Stimulated activated naive CD8-positive, alpha-beta T cell treated with anti-CD3 and anti-CD28 coated beads, Interleukin-15, amount 100 ng/mL, for 72 hours (primary cell): ENCODE measurements at regions not wholly inside any gene's neighbourhood (a gene's known extent, or its start where the extent isn't known, plus 50 kb on each side); places are given as distances from the start of the nearest gene placed in this dataset.
"Not testable (repeated sequence)": the region's sequence is repeated elsewhere in the genome, so short reads cannot be mapped to it uniquely, and the experiment has no call there.

Source experiments
- ATAC-seq: fragments of 150-1000 bp; cut with Tn5 transposase; 2 replicates; pipeline ENCODE4 v1.10.0; 2021; ENCODE audit warnings: mild to moderate bottlenecking, moderate library complexity
- DNase-seq, 2 donors: peaks; one replicate each; pipeline ENCODE4 v3.0.0; 2021 to 2022
- H3K27ac Mint-ChIP-seq, 2 donors: one replicate each; pipeline ENCODE4 v1.8.0; 2022; ENCODE audit warnings: mild to moderate bottlenecking in 2 of 2, mixed read lengths in 2 of 2, moderate library complexity in 2 of 2
- H3K27me3 Mint-ChIP-seq: one replicate; pipeline ENCODE4 v1.8.0; 2022; ENCODE audit warnings: mixed read lengths
- H3K4me1 Mint-ChIP-seq: one replicate; pipeline ENCODE4 v1.8.0; 2022; ENCODE audit warnings: mild to moderate bottlenecking, mixed read lengths
- H3K4me3 Mint-ChIP-seq, 2 donors: one replicate each; pipeline ENCODE4 v1.8.0; 2022; ENCODE audit warnings: mild to moderate bottlenecking in 2 of 2, mixed read lengths in 2 of 2, moderate library complexity in 1 of 2
- H3K9me3 Mint-ChIP-seq, 2 donors: one replicate each; pipeline ENCODE4 v1.8.0; 2022; ENCODE audit warnings: mixed read lengths in 2 of 2

GRCh38 chr6:57708061-57708460 is 390.6 kb downstream of the PRIM2 start:
- not testable (repeated sequence) for ATAC-seq, H3K9me3 Mint-ChIP-seq, H3K27me3 Mint-ChIP-seq, DNase-seq, H3K27ac Mint-ChIP-seq, H3K4me1 Mint-ChIP-seq, H3K4me3 Mint-ChIP-seq

- not testable (repeated sequence) for H3K9me3 Mint-ChIP-seq, H3K27me3 Mint-ChIP-seq, H3K4me1 Mint-ChIP-seq, H3K27ac Mint-ChIP-seq, ATAC-seq, H3K4me3 Mint-ChIP-seq, DNase-seq
These were observed 405.1 kb downstream of the PRIM2 start for GRCh38 chr6:57722546-57722945.

DNA sequence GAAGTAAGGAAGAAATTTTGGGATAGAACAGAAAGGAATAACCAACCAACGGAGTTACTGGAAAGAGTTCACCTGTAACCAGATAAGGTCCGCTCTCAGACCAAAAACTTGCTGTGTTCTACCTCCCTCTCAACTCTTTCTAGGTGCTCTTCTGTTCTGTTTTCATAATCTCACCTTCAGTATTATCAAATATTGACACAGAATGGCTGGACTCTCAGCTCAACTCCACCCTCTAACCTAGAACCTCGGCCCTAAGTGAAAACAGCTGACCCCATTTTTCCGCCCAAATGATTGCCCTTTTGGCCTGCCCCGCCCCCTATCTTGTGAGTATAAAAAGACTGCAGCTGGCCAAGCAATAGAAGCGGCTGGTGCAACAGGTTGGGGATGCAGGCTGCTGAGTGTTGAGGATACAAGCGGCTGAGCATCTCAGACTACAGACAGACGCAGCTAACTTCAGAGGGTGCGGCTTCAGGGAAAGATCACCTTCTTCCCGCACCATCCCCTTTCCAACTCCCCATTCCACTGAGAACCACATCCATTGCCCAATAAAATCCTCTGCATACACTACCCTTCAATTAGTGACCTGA is 406.5 kb downstream of the PRIM2 start:
- not testable (repeated sequence) for H3K4me1 Mint-ChIP-seq, H3K27me3 Mint-ChIP-seq, DNase-seq, H3K27ac Mint-ChIP-seq, H3K4me3 Mint-ChIP-seq, H3K9me3 Mint-ChIP-seq, ATAC-seq

DNA sequence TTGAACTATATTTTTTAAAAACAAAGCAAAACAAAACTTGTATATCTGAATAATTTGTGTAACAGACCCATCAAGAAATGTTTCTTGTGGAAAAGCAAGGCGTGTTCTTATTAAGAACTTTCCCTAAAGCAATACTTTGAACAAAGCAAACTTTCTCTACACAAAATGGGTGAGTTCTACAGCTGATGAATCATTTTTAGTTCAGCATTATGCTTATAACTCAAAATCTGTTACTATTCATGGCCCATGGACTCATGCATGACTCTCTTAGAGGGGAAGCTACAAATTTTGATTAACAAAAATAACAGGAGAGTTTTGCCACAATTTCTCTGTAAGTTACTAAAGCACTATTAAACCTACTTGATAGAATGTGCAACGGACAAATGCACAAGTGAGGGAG is 412.0 kb downstream of the PRIM2 start:
- not testable (repeated sequence) for H3K27me3 Mint-ChIP-seq, DNase-seq, H3K4me1 Mint-ChIP-seq, H3K4me3 Mint-ChIP-seq, H3K27ac Mint-ChIP-seq, H3K9me3 Mint-ChIP-seq, ATAC-seq

- not testable (repeated sequence) for H3K4me3 Mint-ChIP-seq, ATAC-seq, H3K4me1 Mint-ChIP-seq, DNase-seq, H3K27me3 Mint-ChIP-seq, H3K27ac Mint-ChIP-seq, H3K9me3 Mint-ChIP-seq
These were observed 413.3 kb downstream of the PRIM2 start for GRCh38 chr6:57730726-57731125.

DNA sequence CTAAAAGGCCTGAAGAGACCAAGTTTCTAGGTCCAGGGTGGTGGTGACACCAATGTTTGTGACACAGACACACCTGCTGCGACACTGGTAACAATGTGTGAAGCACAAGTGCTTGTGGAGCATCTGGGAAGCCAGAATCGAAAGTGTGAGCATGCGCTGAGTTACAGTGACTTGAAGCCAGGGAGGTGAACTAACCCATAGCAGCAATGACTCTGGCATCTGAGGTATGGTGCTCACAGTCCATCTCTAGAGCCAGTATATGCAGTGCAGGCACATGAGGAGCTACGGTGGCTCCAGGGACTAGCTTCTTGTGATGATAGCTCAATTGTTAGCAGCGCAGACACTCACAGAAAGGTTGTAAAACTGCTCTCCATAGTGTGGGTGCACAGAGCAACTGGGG is 430.3 kb downstream of the PRIM2 start:
- not testable (repeated sequence) for H3K27ac Mint-ChIP-seq, H3K27me3 Mint-ChIP-seq, H3K4me3 Mint-ChIP-seq, DNase-seq, H3K4me1 Mint-ChIP-seq, ATAC-seq, H3K9me3 Mint-ChIP-seq

DNA sequence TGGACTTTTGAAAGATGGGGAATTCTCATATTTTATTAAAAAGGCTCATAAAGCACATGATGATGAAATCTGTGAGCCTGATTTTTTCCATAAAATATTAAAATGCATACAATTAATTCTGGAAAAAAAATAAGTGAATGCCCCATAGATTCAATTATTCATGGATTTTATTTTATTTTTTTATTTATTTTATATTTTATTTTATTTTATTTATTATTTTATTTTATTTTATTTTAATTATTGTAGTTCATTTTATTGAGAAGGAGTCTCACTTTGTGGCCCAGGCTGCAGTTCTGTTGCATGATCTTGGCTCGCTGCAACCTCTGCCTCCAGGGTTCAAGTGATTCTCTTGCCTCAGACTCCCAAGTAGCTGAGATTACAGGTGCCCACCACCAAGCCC is 442.4 kb downstream of the PRIM2 start:
- H3K27ac Mint-ChIP-seq, DNase-seq, H3K4me3 Mint-ChIP-seq, H3K27me3 Mint-ChIP-seq, H3K4me1 Mint-ChIP-seq, ATAC-seq, H3K9me3 Mint-ChIP-seq: not testable (repeated sequence)

DNA sequence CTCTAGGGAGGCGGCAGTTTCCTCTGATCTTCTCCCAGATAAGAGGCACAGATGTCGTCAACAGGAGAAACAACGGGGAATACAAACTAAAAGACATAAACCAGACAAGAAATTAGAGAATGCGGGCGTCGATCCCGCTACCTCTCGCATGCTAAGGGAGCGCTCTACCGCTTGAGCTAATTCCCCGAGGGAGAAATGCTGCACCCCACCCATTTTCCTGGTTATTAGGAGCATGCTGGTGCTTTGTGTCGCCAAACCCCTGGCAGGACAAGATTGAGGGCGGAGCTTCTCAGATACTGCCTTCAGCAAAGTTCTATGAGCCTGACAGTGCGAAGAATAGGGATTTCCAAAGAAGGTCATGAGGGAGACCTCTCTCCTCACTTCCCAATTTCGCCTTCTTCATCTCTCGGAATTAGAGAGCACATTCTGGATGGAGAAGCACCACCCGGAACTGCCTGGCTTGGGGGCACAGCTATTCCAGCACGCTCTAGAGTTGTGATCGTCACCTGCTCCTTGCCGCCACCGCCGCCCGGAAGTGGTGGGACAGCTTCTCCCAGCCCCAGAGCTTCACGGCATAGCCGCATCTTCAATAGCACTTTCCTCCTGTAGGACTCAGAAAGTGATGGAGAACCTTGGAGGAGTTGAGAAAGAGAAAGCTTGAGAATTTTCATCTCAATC is 475.4 kb downstream of the PRIM2 start:
- Mint-ChIP-seq H3K9me3 (peaks cover 8 to 17% of the 10 kb centered on the region in 2 donors), H3K4me1 (peaks cover 22% of the 10 kb centered on the region), H3K27me3 (peaks cover 39% of the 10 kb centered on the region), H3K4me3 (peak overlapping the region; percentile 18 to 52)
- DNase-seq, H3K27ac Mint-ChIP-seq: not testable (repeated sequence)
- ATAC-seq: peak; percentile 54

DNA sequence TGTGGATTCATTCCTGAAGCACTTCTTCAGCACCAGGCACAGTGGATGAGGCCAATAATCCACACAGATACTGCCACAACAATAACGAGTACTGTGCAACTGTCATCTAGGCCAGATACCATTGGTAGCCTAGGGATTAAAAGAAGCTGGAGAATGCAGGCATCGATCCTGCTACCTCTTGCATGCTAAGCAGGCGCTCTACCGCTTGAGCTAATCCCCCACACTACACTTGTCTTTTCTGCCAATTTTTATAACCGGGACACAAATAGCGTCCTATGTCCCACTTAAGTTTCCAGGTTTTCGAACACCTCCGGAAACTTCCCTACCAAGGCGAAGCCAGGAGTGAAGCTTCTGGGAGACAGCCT is 475.9 kb downstream of the PRIM2 start:
- peaks cover 39% of the 10 kb centered on the region for H3K27me3 Mint-ChIP-seq
- not testable (repeated sequence) for DNase-seq
- peak; percentile 59 for ATAC-seq
- peaks cover 22% of the 10 kb centered on the region for H3K4me1 Mint-ChIP-seq
- peak overlapping the region; percentile 18 to 26 for H3K4me3 Mint-ChIP-seq
- peaks cover 8 to 17% of the 10 kb centered on the region in 2 donors for H3K9me3 Mint-ChIP-seq
- H3K27ac Mint-ChIP-seq: peak overlapping the region in 1 of 2 donors; percentile 54

- peak; percentile 67 for ATAC-seq
- H3K9me3 Mint-ChIP-seq: not testable (repeated sequence)
- peak in 1 of 2 donors; percentile 17 for DNase-seq
- Mint-ChIP-seq H3K4me3 (peak overlapping the region; percentile 71 to 75), H3K27me3 (peaks cover 35% of the 10 kb centered on the region), H3K27ac (peak overlapping the region in 1 of 2 donors; percentile 91), H3K4me1 (peaks cover 11% of the 10 kb centered on the region)
These were observed 482.5 kb downstream of the PRIM2 start for GRCh38 chr6:57799703-57800479.

GRCh38 chr6:57808581-57808980 is 491.2 kb downstream of the PRIM2 start:
- H3K27me3 Mint-ChIP-seq: peaks cover 65% of the 10 kb centered on the region
- H3K9me3 Mint-ChIP-seq: peaks cover 9 to 13% of the 10 kb centered on the region in 2 donors
- H3K4me3 Mint-ChIP-seq, H3K27ac Mint-ChIP-seq, ATAC-seq, DNase-seq, H3K4me1 Mint-ChIP-seq: not testable (repeated sequence)

DNA sequence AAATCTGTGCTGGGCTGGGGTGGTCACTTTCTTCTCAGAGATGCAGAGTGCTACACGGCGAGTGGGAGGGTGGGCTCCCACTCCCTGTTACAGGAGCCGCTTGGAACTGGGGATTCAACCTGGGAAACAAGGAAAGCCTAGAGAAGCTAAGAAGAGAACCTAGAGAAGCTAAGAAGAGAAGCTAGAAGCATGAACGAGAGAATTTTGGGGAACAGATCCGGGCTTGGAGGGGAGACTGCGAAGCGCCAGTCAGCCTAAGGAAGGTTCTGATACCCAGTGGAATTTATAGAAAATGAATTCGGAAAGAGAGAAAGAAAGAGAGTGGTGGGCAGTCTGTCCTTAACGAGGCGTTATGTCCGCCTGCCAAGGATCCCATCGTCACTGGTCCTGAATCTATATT is 492.0 kb downstream of the PRIM2 start:
- Mint-ChIP-seq H3K9me3 (peaks cover 9 to 13% of the 10 kb centered on the region in 2 donors), H3K27me3 (peaks cover 70% of the 10 kb centered on the region)
- not testable (repeated sequence) for H3K27ac Mint-ChIP-seq, H3K4me1 Mint-ChIP-seq, H3K4me3 Mint-ChIP-seq, ATAC-seq, DNase-seq

GRCh38 chr6:57813271-57814075 is 496.0 kb downstream of the PRIM2 start:
- not testable (repeated sequence) for H3K9me3 Mint-ChIP-seq, ATAC-seq, DNase-seq, H3K27ac Mint-ChIP-seq, H3K4me3 Mint-ChIP-seq, H3K4me1 Mint-ChIP-seq
- peaks cover 61% of the 10 kb centered on the region for H3K27me3 Mint-ChIP-seq

DNA sequence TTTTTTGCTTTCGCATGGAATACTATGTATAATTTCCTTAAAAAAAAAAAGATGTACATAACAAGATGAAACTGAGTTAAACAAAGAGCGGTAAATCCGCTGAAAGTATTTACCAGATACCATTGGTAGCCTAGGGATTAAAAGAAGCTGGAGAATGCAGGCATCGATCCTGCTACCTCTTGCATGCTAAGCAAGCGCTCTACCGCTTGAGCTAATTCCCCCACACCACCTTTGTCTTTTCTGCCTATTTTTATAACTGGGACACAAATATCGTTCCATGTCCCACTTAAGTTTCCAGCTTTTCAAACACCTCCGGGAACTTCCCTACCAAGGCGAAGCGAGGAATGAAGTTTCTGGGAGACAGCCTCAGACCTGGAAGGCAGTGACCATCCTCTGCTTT is 498.4 kb downstream of the PRIM2 start:
- H3K4me1 Mint-ChIP-seq, H3K27ac Mint-ChIP-seq, H3K9me3 Mint-ChIP-seq, ATAC-seq, DNase-seq, H3K4me3 Mint-ChIP-seq: not testable (repeated sequence)
- H3K27me3 Mint-ChIP-seq: peaks cover 40% of the 10 kb centered on the region

- H3K27ac Mint-ChIP-seq, DNase-seq, H3K9me3 Mint-ChIP-seq: not testable (repeated sequence)
These were observed 503.9 kb downstream of the PRIM2 start for GRCh38 chr6:57821325-57821724.

More at GRCh38 chr6:57821325-57821724, 503.9 kb downstream of the PRIM2 start:
- peak overlapping the region; percentile 37 to 50 for H3K4me3 Mint-ChIP-seq
- peaks cover 41% of the 10 kb centered on the region for H3K27me3 Mint-ChIP-seq
- H3K4me1 Mint-ChIP-seq, ATAC-seq: not testable (repeated sequence)
